GM23248 (cell line): ENCODE measurements at regions not wholly inside any gene's neighbourhood (a gene's known extent, or its start where the extent isn't known, plus 50 kb on each side); places are given as distances from the start of the nearest gene placed in this dataset.

Source experiments
- DNase-seq: peaks from one replicate; pipeline ENCODE4 v3.0.0-alpha.2; 2015
- H2AFZ ChIP-seq: fragments of 200-600 bp; sonication (generic); 2 replicates; pipeline ENCODE4 v1.6.1; 2016; ENCODE audit warnings: antibody characterized with exemption
- H3F3A ChIP-seq: fragments of 200-600 bp; sonication (generic); 2 replicates; pipeline ENCODE4 v1.6.1; 2016; ENCODE audit warnings: mild to moderate bottlenecking, antibody characterized with exemption, mixed run types; ENCODE audit not compliant: insufficient read depth
- H3K27ac ChIP-seq: fragments of 200-600 bp; sonication (generic); 2 replicates; pipeline ENCODE4 v1.5.1; 2016; ENCODE audit warnings: mild to moderate bottlenecking
- H3K27me3 ChIP-seq: fragments of 200-600 bp; sonication (generic); replicated peaks from 2 replicates; pipeline ENCODE4 v1.6.1; 2016; ENCODE audit warnings: mild to moderate bottlenecking; ENCODE audit not compliant: insufficient read depth
- H3K36me3 ChIP-seq: fragments of 200-600 bp; sonication (generic); 2 replicates; pipeline ENCODE4 v1.6.1; 2016; ENCODE audit warnings: low read depth, mild to moderate bottlenecking
- H3K4me1 ChIP-seq: fragments of 200-600 bp; sonication (generic); 2 replicates; pipeline ENCODE4 v1.6.1; 2016; ENCODE audit warnings: mild to moderate bottlenecking; ENCODE audit not compliant: insufficient read depth
- H3K4me2 ChIP-seq: fragments of 200-600 bp; sonication (generic); one replicate; pipeline ENCODE4 v1.6.1; 2016; ENCODE audit warnings: mild to moderate bottlenecking; ENCODE audit not compliant: unreplicated experiment
- H3K4me3 ChIP-seq: fragments of 200-600 bp; sonication (generic); 2 replicates; pipeline ENCODE4 v1.5.1; 2016; ENCODE audit warnings: mild to moderate bottlenecking
- H3K79me2 ChIP-seq: fragments of 200-600 bp; sonication (generic); 2 replicates; pipeline ENCODE4 v1.6.1; 2016; ENCODE audit warnings: mild to moderate bottlenecking; ENCODE audit not compliant: insufficient read depth
- H3K9ac ChIP-seq: fragments of 200-600 bp; sonication (generic); 2 replicates; pipeline ENCODE4 v1.6.1; 2016; ENCODE audit warnings: mild to moderate bottlenecking
- H3K9me2 ChIP-seq: fragments of 200-600 bp; sonication (generic); 2 replicates; pipeline ENCODE4 v1.6.1; 2016; ENCODE audit warnings: mixed run types, mild to moderate bottlenecking, moderate library complexity; ENCODE audit not compliant: insufficient read depth
- H3K9me3 ChIP-seq: fragments of 200-600 bp; sonication (generic); one replicate; pipeline ENCODE4 v1.6.1; 2017; ENCODE audit warnings: low read depth
- H4K20me1 ChIP-seq: fragments of 200-600 bp; sonication (generic); 2 replicates; pipeline ENCODE4 v1.6.0; 2016; ENCODE audit not compliant: insufficient read depth
- EZH2 ChIP-seq: fragments of 200-600 bp; sonication (generic); IDR thresholded peaks from 2 replicates; pipeline ENCODE4 v1.6.1; 2018; ENCODE audit warnings: antibody characterized with exemption, mild to moderate bottlenecking; ENCODE audit not compliant: insufficient read depth, poor library complexity, severe bottlenecking
- EZH2phosphoT487 ChIP-seq: fragments of 200-600 bp; sonication (generic); IDR thresholded peaks from 2 replicates; pipeline ENCODE4 v1.6.1; 2018; ENCODE audit warnings: antibody characterized with exemption, moderate library complexity, mild to moderate bottlenecking, low read depth; ENCODE audit not compliant: insufficient read depth
- WGBS, 2 experiments: methylation state at CpG; one replicate each; pipeline ENCODE4 v1.1.6; 2015 to 2017; ENCODE audit warnings: low lambda C conversion rate in 2 of 2, low coverage in 1 of 2; ENCODE audit errors: missing lambda C conversion rate in 2 of 2; 5-methylcytosine and 5-hydroxymethylcytosine counted together
- in situ Hi-C: fragments of 300-500 bp; cut with MboI; formaldehyde crosslinking; loops from 2 replicates; pipeline ENCODE4 v1.15.0; 2020

DNA sequence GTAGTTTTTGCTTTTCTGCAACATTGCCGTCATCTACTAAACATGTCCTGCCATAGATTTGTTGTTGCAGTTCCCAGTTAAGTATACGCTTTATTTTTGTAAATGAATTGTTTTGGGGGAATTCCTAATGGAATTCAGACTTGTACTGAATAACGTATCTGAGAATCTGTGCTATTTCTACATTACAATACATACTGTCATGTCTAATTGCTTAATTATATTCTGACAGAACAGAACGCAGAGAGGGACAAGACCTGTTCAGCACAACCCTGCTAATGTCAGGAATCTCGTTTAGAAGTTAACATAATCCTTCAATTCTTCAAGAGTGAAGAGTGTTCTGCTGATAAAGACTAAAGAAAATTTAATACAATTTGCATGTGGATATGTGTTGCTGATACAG lies 861.1 kb upstream of the KLHL1 start:
- in situ Hi-C loops = no loop called here
- Histone ChIP-seq H3K79me2 (no peaks in the 10 kb centered on the region), H3F3A (no peaks in the 10 kb centered on the region), H3K4me3 (no peak overlapping the region), H3K4me2 (no peak overlapping the region), H4K20me1 (no peaks in the 10 kb centered on the region), H3K4me1 (no peaks in the 10 kb centered on the region), H3K36me3 (no peaks in the 10 kb centered on the region), H3K9ac (no peak overlapping the region), H3K9me3 (no peaks in the 10 kb centered on the region), H2AFZ (no peak overlapping the region), H3K27ac (no peak overlapping the region), H3K27me3 (no peaks in the 10 kb centered on the region), H3K9me2 (no peaks in the 10 kb centered on the region)
- WGBS, 2 experiments = 22 to 25% methylated on average over 5 of the region's 5 CpGs
- TF ChIP-seq EZH2phosphoT487 (no peak), EZH2 (no peak)
- DNase-seq = no peak

DNA sequence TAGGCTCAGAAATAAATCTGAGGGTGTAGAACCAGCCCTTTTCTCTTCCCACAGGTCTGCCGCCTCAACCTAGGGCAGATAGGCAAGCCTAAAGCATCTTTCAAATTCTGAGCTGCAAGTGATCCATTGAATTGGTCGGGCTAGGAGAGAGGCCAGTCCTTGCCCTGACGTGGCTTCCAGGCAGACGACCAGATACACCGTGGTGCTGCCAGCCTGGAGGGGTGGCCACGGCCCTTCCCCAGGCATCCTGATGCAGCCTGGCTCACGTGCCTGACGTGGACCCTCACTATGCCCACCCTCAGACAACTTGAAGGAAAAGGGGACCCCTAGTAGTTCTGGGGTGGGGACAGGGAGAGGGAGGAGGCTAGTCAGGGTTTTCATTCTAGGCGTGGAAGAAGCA lies 859.3 kb upstream of the KLHL1 start:
- no peaks in the 10 kb centered on the region for H3K9me2 ChIP-seq
- DNase-seq = no peak
- no peak overlapping the region for H3K27ac ChIP-seq
- H4K20me1 ChIP-seq = no peaks in the 10 kb centered on the region
- no peaks in the 10 kb centered on the region for H3K4me1 ChIP-seq
- H3F3A ChIP-seq = no peaks in the 10 kb centered on the region
- no peaks in the 10 kb centered on the region for H3K27me3 ChIP-seq
- TF ChIP-seq EZH2phosphoT487 = no peak
- no peak for TF ChIP-seq EZH2
- no peak overlapping the region for H3K9ac ChIP-seq
- H2AFZ ChIP-seq = no peak overlapping the region
- in situ Hi-C loops = no loop called here
- no peaks in the 10 kb centered on the region for H3K79me2 ChIP-seq
- H3K4me2 ChIP-seq = no peak overlapping the region
- H3K4me3 ChIP-seq = no peak overlapping the region
- H3K36me3 ChIP-seq = no peaks in the 10 kb centered on the region
- 29 to 34% methylated on average over 9 of the region's 9 CpGs for WGBS, 2 experiments
- H3K9me3 ChIP-seq = no peaks in the 10 kb centered on the region

DNA sequence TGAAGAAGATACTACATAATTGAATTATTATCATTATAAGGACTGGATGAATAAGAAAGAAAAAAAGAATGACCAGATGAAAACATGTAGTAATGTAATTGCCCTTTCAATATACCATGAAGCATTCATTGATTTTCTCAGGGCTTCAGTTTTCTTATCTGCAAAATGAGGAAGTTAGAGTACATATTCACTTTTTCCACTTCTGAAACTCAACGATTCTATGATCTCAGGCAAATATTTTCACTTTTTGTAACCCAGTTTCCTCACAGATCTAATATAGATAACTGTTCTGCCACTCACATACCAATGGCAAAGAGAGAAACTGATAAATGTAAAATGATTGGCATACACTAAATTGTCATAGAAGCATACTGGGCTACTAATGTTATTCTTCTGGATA lies 856.6 kb upstream of the KLHL1 start:
- Histone ChIP-seq H3K79me2 (no peaks in the 10 kb centered on the region), H3K27me3 (no peaks in the 10 kb centered on the region), H3K4me2 (no peak overlapping the region), H4K20me1 (no peaks in the 10 kb centered on the region), H3K36me3 (no peaks in the 10 kb centered on the region), H3K9ac (no peak overlapping the region), H2AFZ (no peak overlapping the region), H3F3A (no peaks in the 10 kb centered on the region), H3K9me3 (no peaks in the 10 kb centered on the region), H3K27ac (no peak overlapping the region), H3K4me1 (no peaks in the 10 kb centered on the region), H3K9me2 (no peaks in the 10 kb centered on the region), H3K4me3 (no peak overlapping the region)
- TF ChIP-seq EZH2phosphoT487 (no peak), EZH2 (no peak)
- in situ Hi-C loops = no loop called here
- 0 to 7% methylated on average over 1 of the region's 1 CpG for WGBS, 2 experiments
- DNase-seq = no peak

DNA sequence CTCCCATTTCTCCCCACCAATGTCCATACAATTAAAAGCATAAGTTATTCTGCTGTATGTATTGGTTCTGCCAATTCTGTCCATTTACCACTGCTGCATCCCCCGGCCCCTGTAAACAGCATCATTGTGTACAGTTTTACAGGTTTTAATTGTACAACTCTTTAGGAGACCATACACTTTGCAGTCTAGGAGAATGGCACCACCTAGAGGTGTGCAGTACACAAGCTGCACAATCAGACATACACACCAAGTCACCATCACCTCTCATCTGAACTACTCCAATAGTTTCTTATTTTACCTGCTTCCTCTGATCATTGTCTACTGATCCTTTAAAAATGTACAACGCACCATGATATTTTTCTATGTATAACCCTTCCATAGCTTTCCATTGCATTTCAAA lies 855.9 kb upstream of the KLHL1 start:
- DNase-seq = no peak
- H3K4me1 ChIP-seq = no peaks in the 10 kb centered on the region
- in situ Hi-C loops = no loop called here
- no peaks in the 10 kb centered on the region for H3K36me3 ChIP-seq
- H3K9me3 ChIP-seq = no peaks in the 10 kb centered on the region
- no peak overlapping the region for H3K4me3 ChIP-seq
- no peaks in the 10 kb centered on the region for H4K20me1 ChIP-seq
- H3F3A ChIP-seq = no peaks in the 10 kb centered on the region
- H3K9ac ChIP-seq = no peak overlapping the region
- no peaks in the 10 kb centered on the region for H3K9me2 ChIP-seq
- H3K4me2 ChIP-seq = no peak overlapping the region
- H3K27me3 ChIP-seq = no peaks in the 10 kb centered on the region
- H3K79me2 ChIP-seq = no peaks in the 10 kb centered on the region
- WGBS, 2 experiments = 26 to 35% methylated on average over 2 of the region's 2 CpGs
- TF ChIP-seq EZH2phosphoT487 (no peak), EZH2 (no peak)
- H3K27ac ChIP-seq = no peak overlapping the region
- H2AFZ ChIP-seq = no peak overlapping the region

DNA sequence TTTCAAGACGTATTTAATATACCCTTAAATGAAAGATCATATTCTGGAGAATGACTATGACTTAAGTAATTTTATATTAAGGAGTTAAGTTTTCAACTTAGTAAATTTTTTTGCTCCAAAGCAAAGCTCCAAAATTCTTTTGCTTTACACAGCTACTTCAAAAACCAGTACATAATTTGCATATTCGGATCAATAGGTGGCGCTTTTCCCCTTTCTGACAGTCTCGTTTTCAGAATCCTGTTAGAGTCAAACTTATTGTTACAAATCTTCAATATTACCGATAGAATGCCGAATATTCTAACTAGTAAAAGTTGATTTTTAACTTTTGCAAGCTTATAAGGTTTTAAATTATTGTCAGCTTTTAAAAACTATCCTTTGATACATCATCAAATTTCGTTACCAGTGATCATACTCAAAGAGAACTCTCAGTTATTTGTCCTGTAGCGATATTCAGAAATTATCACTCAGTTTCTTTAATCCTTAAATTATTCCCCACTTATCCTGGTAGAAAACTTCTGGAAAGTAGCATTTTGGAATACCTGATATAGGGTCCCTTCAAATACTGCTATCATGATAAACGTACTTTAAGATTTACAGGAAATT lies 852.7 kb upstream of the KLHL1 start:
- H3K36me3 ChIP-seq = no peaks in the 10 kb centered on the region
- no peak overlapping the region for H3K9ac ChIP-seq
- H3K27ac ChIP-seq = no peak overlapping the region
- TF ChIP-seq EZH2phosphoT487 (no peak), EZH2 (no peak)
- in situ Hi-C loops = no loop called here
- no peaks in the 10 kb centered on the region for H3K4me1 ChIP-seq
- H2AFZ ChIP-seq = peak overlapping the region; percentile 49; the same call in 1 of the 2 replicates
- no peaks in the 10 kb centered on the region for H4K20me1 ChIP-seq
- H3K27me3 ChIP-seq = no peaks in the 10 kb centered on the region
- no peaks in the 10 kb centered on the region for H3F3A ChIP-seq
- 20 to 23% methylated on average over 9 of the region's 9 CpGs for WGBS, 2 experiments
- no peaks in the 10 kb centered on the region for H3K79me2 ChIP-seq
- H3K4me3 ChIP-seq = no peak overlapping the region
- no peaks in the 10 kb centered on the region for H3K9me2 ChIP-seq
- H3K9me3 ChIP-seq = no peaks in the 10 kb centered on the region
- no peak overlapping the region for H3K4me2 ChIP-seq
- peak; percentile 36 for DNase-seq
